ENCODE measurements at regions not wholly inside any gene's neighbourhood (a gene's known extent, or its start where the extent isn't known, plus 50 kb on each side); places are given as distances from the start of the nearest gene placed in this dataset.

GRCh38 chr3:71906976-71907375 lies 122.0 kb upstream of the PROK2 start:
- no peak for DNase-seq (ENCODE audit: low spot score)
- peaks cover 10% of the 10 kb centered on the region for H3K4me1 Mint-ChIP-seq
- Histone ChIP-seq H3F3A (ENCODE audit: low read depth) (no peaks in the 10 kb centered on the region), H2AFZ (replicated peaks) (no peak overlapping the region), H3K4me3 (no peak overlapping the region), H3K36me3 (no peaks in the 10 kb centered on the region), H3K9ac (no peak overlapping the region), H4K20me1 (ENCODE audit: low read depth) (no peaks in the 10 kb centered on the region), H3K27me3 (no peaks in the 10 kb centered on the region), H3K27ac (no peak overlapping the region), H3K79me2 (ENCODE audit: low read depth) (no peaks in the 10 kb centered on the region), H3K4me2 (no peak overlapping the region), H3K9me3 (ENCODE audit: low read depth) (no peaks in the 10 kb centered on the region), H3K4me1 (peaks cover 11% of the 10 kb centered on the region)
- H3K27ac Mint-ChIP-seq = no peak overlapping the region
- H3K36me3 Mint-ChIP-seq = no peaks in the 10 kb centered on the region
- H3K27me3 Mint-ChIP-seq (ENCODE audit: insufficient read depth, low read depth) = no peaks in the 10 kb centered on the region
- TF ChIP-seq EZH2 (IDR thresholded peaks at IDR 0.05) = no peak
- no peak for TF ChIP-seq EZH2phosphoT487 (IDR thresholded peaks at IDR 0.05)
- TF ChIP-seq CTCF (IDR thresholded peaks at IDR 0.05) = no peak
- no peak overlapping the region for H3K4me3 Mint-ChIP-seq
- H3K9me3 Mint-ChIP-seq = no peaks in the 10 kb centered on the region

GRCh38 chr3:71905426-71905825 lies 120.5 kb upstream of the PROK2 start:
- H3K4me3 ChIP-seq = no peak overlapping the region
- Mint-ChIP-seq H3K9me3 (no peaks in the 10 kb centered on the region), H3K36me3 (no peaks in the 10 kb centered on the region), H3K4me3 (no peak overlapping the region), H3K27ac (no peak overlapping the region), H3K4me1 (peaks cover 11% of the 10 kb centered on the region), H3K27me3 (ENCODE audit: insufficient read depth, low read depth) (no peaks in the 10 kb centered on the region)
- H2AFZ ChIP-seq (replicated peaks) = no peak overlapping the region
- no peak overlapping the region for H3K9ac ChIP-seq
- peaks cover 12% of the 10 kb centered on the region for H3K4me1 ChIP-seq
- no peak for DNase-seq (ENCODE audit: low spot score)
- no peaks in the 10 kb centered on the region for H3K36me3 ChIP-seq
- no peaks in the 10 kb centered on the region for H3F3A ChIP-seq (ENCODE audit: low read depth)
- H3K79me2 ChIP-seq (ENCODE audit: low read depth) = no peaks in the 10 kb centered on the region
- H4K20me1 ChIP-seq (ENCODE audit: low read depth) = no peaks in the 10 kb centered on the region
- H3K9me3 ChIP-seq (ENCODE audit: low read depth) = no peaks in the 10 kb centered on the region
- H3K27me3 ChIP-seq = no peaks in the 10 kb centered on the region
- no peak overlapping the region for H3K4me2 ChIP-seq
- H3K27ac ChIP-seq = no peak overlapping the region
- TF ChIP-seq CTCF (IDR thresholded peaks at IDR 0.05) = no peak
- TF ChIP-seq EZH2phosphoT487 (IDR thresholded peaks at IDR 0.05) = no peak
- no peak for TF ChIP-seq EZH2 (IDR thresholded peaks at IDR 0.05)

GRCh38 chr3:71903936-71904335 lies 119.0 kb upstream of the PROK2 start:
- Histone ChIP-seq H4K20me1 (ENCODE audit: low read depth) (no peaks in the 10 kb centered on the region), H3K27me3 (no peaks in the 10 kb centered on the region), H3K9ac (no peak overlapping the region), H3K27ac (no peak overlapping the region), H3K79me2 (ENCODE audit: low read depth) (no peaks in the 10 kb centered on the region), H3K4me3 (no peak overlapping the region), H3K4me2 (no peak overlapping the region), H3K9me3 (ENCODE audit: low read depth) (no peaks in the 10 kb centered on the region), H3K36me3 (no peaks in the 10 kb centered on the region), H3K4me1 (peaks cover 12% of the 10 kb centered on the region), H2AFZ (replicated peaks) (no peak overlapping the region), H3F3A (ENCODE audit: low read depth) (no peaks in the 10 kb centered on the region)
- Mint-ChIP-seq H3K27me3 (ENCODE audit: insufficient read depth, low read depth) (no peaks in the 10 kb centered on the region), H3K4me1 (peaks cover 11% of the 10 kb centered on the region), H3K36me3 (no peaks in the 10 kb centered on the region), H3K9me3 (no peaks in the 10 kb centered on the region), H3K27ac (no peak overlapping the region), H3K4me3 (no peak overlapping the region)
- DNase-seq (ENCODE audit: low spot score) = no peak
- TF ChIP-seq EZH2phosphoT487 (IDR thresholded peaks at IDR 0.05) (no peak), CTCF (IDR thresholded peaks at IDR 0.05) (no peak), EZH2 (IDR thresholded peaks at IDR 0.05) (no peak)

- no peaks in the 10 kb centered on the region for H3F3A ChIP-seq (ENCODE audit: low read depth)
- H3K79me2 ChIP-seq (ENCODE audit: low read depth) = no peaks in the 10 kb centered on the region
- H4K20me1 ChIP-seq (ENCODE audit: low read depth) = no peaks in the 10 kb centered on the region
- H3K9me3 ChIP-seq (ENCODE audit: low read depth) = no peaks in the 10 kb centered on the region
- H3K27ac Mint-ChIP-seq = no peak overlapping the region
- H3K36me3 Mint-ChIP-seq = no peaks in the 10 kb centered on the region
- H2AFZ ChIP-seq (replicated peaks) = no peak overlapping the region
- H3K9me3 Mint-ChIP-seq = no peaks in the 10 kb centered on the region
- H3K4me2 ChIP-seq = no peak overlapping the region
- no peak overlapping the region for H3K9ac ChIP-seq
- H3K27ac ChIP-seq = no peak overlapping the region
- no peaks in the 10 kb centered on the region for H3K27me3 Mint-ChIP-seq (ENCODE audit: insufficient read depth, low read depth)
- no peak overlapping the region for H3K4me3 ChIP-seq
- H3K27me3 ChIP-seq = no peaks in the 10 kb centered on the region
- H3K4me3 Mint-ChIP-seq = no peak overlapping the region
- DNase-seq (ENCODE audit: low spot score) = no peak
- H3K36me3 ChIP-seq = no peaks in the 10 kb centered on the region
- peaks cover 11% of the 10 kb centered on the region for H3K4me1 Mint-ChIP-seq
- TF ChIP-seq CTCF (IDR thresholded peaks at IDR 0.05) = no peak
- TF ChIP-seq EZH2 (IDR thresholded peaks at IDR 0.05) = no peak
- TF ChIP-seq EZH2phosphoT487 (IDR thresholded peaks at IDR 0.05) = no peak
- H3K4me1 ChIP-seq = peaks cover 12% of the 10 kb centered on the region
Measured at GRCh38 chr3:71903112-71903495, 118.2 kb upstream of the PROK2 start.
